ENCODE measurements at regions not wholly inside any gene's neighbourhood (a gene's known extent, or its start where the extent isn't known, plus 50 kb on each side); places are given as distances from the start of the nearest gene placed in this dataset.

GRCh38 chr13:69496981-69497380 lies 610.6 kb upstream of the ATXN8OS start:
- H3K27me3 ChIP-seq (ENCODE audit: low read depth, low read length) = no peaks in the 10 kb centered on the region
- H3K9ac ChIP-seq (ENCODE audit: low read length) = no peak overlapping the region
- H3K36me3 ChIP-seq (replicated peaks; ENCODE audit: low read depth, low read length) = no peaks in the 10 kb centered on the region
- no peaks in the 10 kb centered on the region for H3K9me3 ChIP-seq (ENCODE audit: insufficient read depth, low read length)
- H4K20me1 ChIP-seq (ENCODE audit: insufficient read depth, low read length) = no peaks in the 10 kb centered on the region
- H3K79me2 ChIP-seq (ENCODE audit: low read length) = no peaks in the 10 kb centered on the region
- no peak overlapping the region for H3K4me2 ChIP-seq (ENCODE audit: low read length)
- H2AFZ ChIP-seq (ENCODE audit: low read depth, low read length) = no peak overlapping the region
- H3K4me1 ChIP-seq (ENCODE audit: low read length) = no peaks in the 10 kb centered on the region
- H3K27ac ChIP-seq (ENCODE audit: low read length) = no peak overlapping the region
- no peak overlapping the region for H3K4me3 ChIP-seq (ENCODE audit: low read length)
- TF ChIP-seq CTCF (IDR thresholded peaks at IDR 0.05; ENCODE audit: low read depth, low read length) = no peak

GRCh38 chr13:69495096-69495495 lies 612.5 kb upstream of the ATXN8OS start:
- TF ChIP-seq CTCF (IDR thresholded peaks at IDR 0.05; ENCODE audit: low read depth, low read length) (no peak), EZH2phosphoT487 (IDR thresholded peaks at IDR 0.05; ENCODE audit: low read depth) (no peak)
- no peaks in the 10 kb centered on the region for H4K20me1 ChIP-seq (ENCODE audit: insufficient read depth, low read length)

GRCh38 chr13:69487576-69487975 lies 620.0 kb upstream of the ATXN8OS start:
- H3K36me3 ChIP-seq (replicated peaks; ENCODE audit: low read depth, low read length) = peaks cover 5% of the 10 kb centered on the region
- TF ChIP-seq CTCF (IDR thresholded peaks at IDR 0.05; ENCODE audit: low read depth, low read length) (no peak), EZH2phosphoT487 (IDR thresholded peaks at IDR 0.05; ENCODE audit: low read depth) (no peak)
- H3K4me1 ChIP-seq (ENCODE audit: low read length) = no peaks in the 10 kb centered on the region
- no peaks in the 10 kb centered on the region for H3K9me3 ChIP-seq (ENCODE audit: insufficient read depth, low read length)
- H3K27ac ChIP-seq (ENCODE audit: low read length) = no peak overlapping the region
- H3K4me2 ChIP-seq (ENCODE audit: low read length) = no peak overlapping the region
- no peak overlapping the region for H3K4me3 ChIP-seq (ENCODE audit: low read length)
- no peaks in the 10 kb centered on the region for H3K79me2 ChIP-seq (ENCODE audit: low read length)
- no peak overlapping the region for H3K9ac ChIP-seq (ENCODE audit: low read length)
- H4K20me1 ChIP-seq (ENCODE audit: insufficient read depth, low read length) = no peaks in the 10 kb centered on the region
- no peak overlapping the region for H2AFZ ChIP-seq (ENCODE audit: low read depth, low read length)
- no peaks in the 10 kb centered on the region for H3K27me3 ChIP-seq (ENCODE audit: low read depth, low read length)

More at GRCh38 chr13:69495096-69495495, 612.5 kb upstream of the ATXN8OS start:
- H3K4me3 ChIP-seq (ENCODE audit: low read length) = no peak overlapping the region
- no peak overlapping the region for H3K9ac ChIP-seq (ENCODE audit: low read length)
- H3K4me2 ChIP-seq (ENCODE audit: low read length) = no peak overlapping the region
- peak overlapping the region; percentile 44; the same call in 1 of the 2 replicates for H2AFZ ChIP-seq (ENCODE audit: low read depth, low read length)
- H3K79me2 ChIP-seq (ENCODE audit: low read length) = no peaks in the 10 kb centered on the region
- no peaks in the 10 kb centered on the region for H3K27me3 ChIP-seq (ENCODE audit: low read depth, low read length)
- H3K4me1 ChIP-seq (ENCODE audit: low read length) = no peaks in the 10 kb centered on the region
- no peaks in the 10 kb centered on the region for H3K36me3 ChIP-seq (replicated peaks; ENCODE audit: low read depth, low read length)
- no peak overlapping the region for H3K27ac ChIP-seq (ENCODE audit: low read length)
- H3K9me3 ChIP-seq (ENCODE audit: insufficient read depth, low read length) = no peaks in the 10 kb centered on the region

- H3K4me2 ChIP-seq (ENCODE audit: low read length) = no peak overlapping the region
- H3K9ac ChIP-seq (ENCODE audit: low read length) = no peak overlapping the region
- no peak overlapping the region for H3K4me3 ChIP-seq (ENCODE audit: low read length)
- no peak overlapping the region for H2AFZ ChIP-seq (ENCODE audit: low read depth, low read length)
- no peaks in the 10 kb centered on the region for H3K27me3 ChIP-seq (ENCODE audit: low read depth, low read length)
- TF ChIP-seq EZH2phosphoT487 (IDR thresholded peaks at IDR 0.05; ENCODE audit: low read depth) (no peak), CTCF (IDR thresholded peaks at IDR 0.05; ENCODE audit: low read depth, low read length) (no peak)
- H3K79me2 ChIP-seq (ENCODE audit: low read length) = no peaks in the 10 kb centered on the region
- H3K27ac ChIP-seq (ENCODE audit: low read length) = no peak overlapping the region
- no peaks in the 10 kb centered on the region for H3K9me3 ChIP-seq (ENCODE audit: insufficient read depth, low read length)
- H3K36me3 ChIP-seq (replicated peaks; ENCODE audit: low read depth, low read length) = peaks cover 5% of the 10 kb centered on the region
- H4K20me1 ChIP-seq (ENCODE audit: insufficient read depth, low read length) = no peaks in the 10 kb centered on the region
- no peaks in the 10 kb centered on the region for H3K4me1 ChIP-seq (ENCODE audit: low read length)
Observed at GRCh38 chr13:69485991-69486592, 621.5 kb upstream of the ATXN8OS start.
